HG03342 (cell line): ENCODE measurements at regions not wholly inside any gene's neighbourhood (a gene's known extent, or its start where the extent isn't known, plus 50 kb on each side); places are given as distances from the start of the nearest gene placed in this dataset.

Experiments
- ATAC-seq: cut with Tn5 transposase; IDR thresholded peaks from one replicate; pipeline ENCODE4 v1.9.1; 2021; ENCODE audit warnings: mild to moderate bottlenecking, moderate library complexity; ENCODE audit not compliant: unreplicated experiment

DNA sequence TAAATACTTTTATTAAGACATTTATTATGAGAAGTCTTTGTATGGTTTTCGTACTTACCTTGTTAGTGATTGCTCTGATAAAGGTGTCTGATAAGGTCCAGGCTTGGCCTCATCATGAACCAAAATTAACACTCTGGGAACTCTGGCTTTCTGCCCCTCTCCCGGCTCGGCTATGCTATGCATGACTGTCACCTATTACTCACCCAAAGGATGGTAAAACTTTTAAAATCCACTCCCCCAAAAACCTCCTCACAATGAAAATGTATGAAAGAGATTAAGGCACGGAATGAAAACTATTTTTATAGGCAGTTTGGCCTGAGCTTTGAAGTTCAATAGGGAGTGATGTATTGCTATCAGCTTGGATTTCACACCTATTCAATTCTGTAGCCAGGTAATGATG lies 217.3 kb upstream of the TBX3 start:
- no peak for ATAC-seq

GRCh38 chr12:114898159-114898558 lies 214.2 kb upstream of the TBX3 start:
- no peak for ATAC-seq

GRCh38 chr12:114895827-114896226 lies 211.9 kb upstream of the TBX3 start:
- no peak for ATAC-seq

DNA sequence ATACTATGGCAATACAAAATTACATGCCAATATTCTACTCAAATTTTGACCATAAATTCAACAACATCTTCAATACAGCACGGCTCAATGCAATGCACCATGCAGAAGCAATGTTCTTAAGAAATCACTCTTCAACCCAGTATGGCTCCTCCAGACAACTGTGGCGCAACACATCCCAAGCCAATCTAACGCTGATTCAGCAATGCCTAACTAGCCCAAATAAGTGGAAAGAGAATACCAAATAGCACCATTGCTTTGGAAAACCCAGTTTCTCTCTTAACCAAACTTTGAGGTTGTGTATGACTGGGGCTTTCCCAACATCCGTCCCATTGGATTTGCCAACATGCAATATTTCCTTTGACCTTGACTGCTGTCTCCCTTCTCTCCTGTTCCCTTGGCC lies 211.1 kb upstream of the TBX3 start:
- ATAC-seq, result no peak

- no peak for ATAC-seq
Measured at GRCh38 chr12:114894076-114894475, 210.1 kb upstream of the TBX3 start.

DNA sequence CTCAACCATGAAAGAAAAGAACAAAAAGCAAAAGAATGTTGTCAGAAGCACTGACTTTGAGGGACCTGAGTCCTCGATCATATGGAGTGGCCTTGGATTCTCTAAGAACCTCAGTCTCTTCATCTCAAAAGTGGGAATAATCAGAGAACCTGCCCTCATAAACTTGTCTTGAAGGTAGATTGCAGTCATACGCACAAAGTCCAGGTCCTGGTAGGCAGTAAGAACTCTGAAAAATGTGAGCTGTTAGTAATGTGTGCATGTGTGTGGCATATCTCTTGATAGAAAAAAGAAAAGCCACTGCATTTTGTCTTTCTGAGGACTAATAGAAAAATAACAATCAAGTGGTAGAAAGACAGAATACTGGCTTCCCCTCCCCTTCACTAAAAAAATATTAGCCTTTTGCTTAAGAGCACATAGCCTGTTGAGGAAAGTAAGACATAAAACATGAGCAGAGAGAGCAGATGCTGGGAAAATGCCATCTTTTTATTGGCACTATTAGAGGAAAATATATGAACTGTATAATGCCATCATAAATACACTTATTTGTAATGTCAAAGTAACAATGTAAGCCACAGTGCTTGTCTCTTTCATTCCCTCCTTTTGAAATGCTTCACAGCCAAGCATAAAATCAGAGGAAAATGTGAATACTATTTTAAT lies 205.1 kb upstream of the TBX3 start:
- ATAC-seq, result no peak

DNA sequence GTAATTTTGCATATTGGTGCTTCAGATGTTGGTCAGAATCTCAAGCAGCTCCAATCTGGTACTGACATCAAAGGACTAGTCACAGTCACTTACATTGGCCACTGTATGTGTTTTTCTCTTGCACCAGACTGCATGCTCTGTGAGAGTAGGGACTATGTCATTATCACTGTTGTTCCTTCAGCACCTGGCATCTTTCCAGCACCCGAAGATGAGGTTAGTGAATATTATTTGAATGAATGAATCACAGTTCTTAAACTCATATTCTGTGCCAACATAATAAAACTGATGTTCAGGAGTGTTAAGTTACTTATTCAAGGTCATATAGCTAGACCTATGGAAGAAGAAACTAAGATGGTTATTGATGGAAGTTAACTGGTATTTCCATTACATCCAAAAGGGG lies 204.5 kb upstream of the TBX3 start:
- no peak for ATAC-seq

DNA sequence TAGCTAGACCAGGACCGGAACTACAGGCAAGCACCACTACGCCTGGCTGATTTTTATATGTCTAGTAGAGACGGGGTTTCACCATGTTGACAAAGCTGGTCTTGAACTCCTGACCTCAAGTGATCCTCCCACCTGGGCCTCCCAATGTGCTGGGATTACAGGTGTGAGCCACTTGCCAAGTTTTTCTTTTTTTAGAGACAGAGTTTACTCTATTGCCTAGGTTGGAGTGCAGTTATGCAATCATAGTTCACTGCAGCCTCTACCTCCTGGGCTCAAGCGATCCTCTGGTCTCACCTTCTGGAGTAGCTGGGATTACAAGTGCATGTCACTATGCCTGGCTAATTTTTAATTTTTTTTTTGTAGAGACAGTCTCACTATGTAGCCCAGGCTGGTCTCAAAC lies 201.5 kb upstream of the TBX3 start:
- ATAC-seq, result no peak

- no peak for ATAC-seq
Measured at GRCh38 chr12:114884575-114884974, 200.6 kb upstream of the TBX3 start.

- no peak for ATAC-seq
Measured at GRCh38 chr12:114882083-114882482, 198.1 kb upstream of the TBX3 start.

- no peak for ATAC-seq
Measured at GRCh38 chr12:114879354-114879753, 195.4 kb upstream of the TBX3 start.

DNA sequence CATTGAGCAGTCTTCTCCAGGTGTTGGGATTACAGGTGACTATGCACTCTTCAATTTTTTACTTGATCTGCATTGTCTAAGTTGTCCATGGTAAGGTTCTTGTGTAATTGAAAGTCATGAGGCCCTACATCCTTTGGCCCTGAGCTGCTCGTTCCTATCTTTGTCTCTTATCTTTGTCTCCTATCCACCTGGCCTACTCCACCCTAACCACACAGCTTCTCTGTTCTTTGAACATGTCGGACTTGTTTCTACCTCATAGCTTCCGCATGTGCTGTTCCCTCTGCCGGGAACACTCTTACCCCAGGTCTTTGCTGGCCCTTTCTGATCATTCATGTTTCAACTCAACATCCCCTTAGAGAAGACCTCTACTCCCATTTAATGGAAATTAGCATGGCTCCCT lies 194.8 kb upstream of the TBX3 start:
- ATAC-seq, result no peak

- ATAC-seq, result no peak
Measured at GRCh38 chr12:114876968-114877680, 193.1 kb upstream of the TBX3 start.

GRCh38 chr12:114875313-114875712 lies 191.3 kb upstream of the TBX3 start:
- ATAC-seq, result no peak

DNA sequence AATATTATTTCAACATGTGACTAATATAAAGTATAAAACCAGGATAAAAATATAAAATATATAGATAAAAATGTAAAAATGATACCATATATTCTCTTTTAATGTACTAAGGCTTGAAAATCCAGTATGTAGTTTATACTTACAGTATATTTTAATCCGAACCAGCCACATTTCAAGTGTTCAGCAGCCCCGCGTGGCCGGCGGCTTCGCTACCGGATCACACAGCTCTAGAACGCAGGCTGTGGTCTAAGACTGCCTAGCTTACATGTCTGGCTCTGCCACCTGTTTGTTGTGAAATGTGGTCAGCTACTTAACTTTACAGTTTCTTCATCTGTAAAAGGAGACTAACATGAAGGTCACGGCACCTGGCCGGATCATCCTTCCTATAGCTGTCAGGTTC lies 189.7 kb upstream of the TBX3 start:
- no peak for ATAC-seq

- ATAC-seq, result no peak
Measured at GRCh38 chr12:114868995-114869834, 185.2 kb upstream of the TBX3 start.

DNA sequence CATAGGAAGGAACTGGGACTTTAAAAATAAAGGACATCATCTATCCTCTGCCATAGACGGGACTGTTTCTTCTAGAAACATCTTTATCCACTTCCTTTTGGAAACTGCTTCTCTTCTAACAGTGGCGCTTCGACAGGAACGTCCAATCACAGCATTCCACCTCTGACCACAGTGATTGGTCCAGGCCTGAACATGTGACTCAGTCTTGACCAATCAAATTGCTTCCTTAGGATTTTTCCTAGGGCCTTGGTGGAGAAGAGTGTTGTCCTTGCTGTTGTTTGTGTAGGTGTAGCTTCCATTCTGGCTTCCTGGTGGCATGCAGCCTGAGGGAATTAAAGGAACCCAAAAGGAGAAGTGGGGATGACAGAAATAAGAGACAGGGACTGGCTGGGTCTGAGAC lies 182.4 kb upstream of the TBX3 start:
- no peak for ATAC-seq

GRCh38 chr12:114864837-114865551 lies 181.0 kb upstream of the TBX3 start:
- no peak for ATAC-seq

DNA sequence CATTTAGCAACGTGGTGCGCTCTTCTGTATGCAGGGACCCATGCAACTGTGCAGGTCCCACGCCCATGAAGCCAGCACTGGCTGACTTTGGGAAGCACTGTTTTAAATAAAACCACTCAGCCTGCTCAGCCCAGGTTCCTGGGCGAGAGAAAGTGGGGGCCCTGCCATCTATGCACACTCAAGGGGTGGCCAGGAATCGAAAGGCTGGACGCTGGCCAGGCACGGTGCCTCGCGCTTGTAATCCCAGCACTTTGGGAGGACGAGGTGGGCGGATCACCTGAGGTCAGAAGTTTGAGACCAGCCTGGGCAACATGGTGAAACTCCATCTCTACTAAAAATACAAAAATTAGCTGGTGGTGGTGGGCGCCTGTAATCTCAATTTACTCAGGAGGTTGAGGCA lies 179.9 kb upstream of the TBX3 start:
- no peak for ATAC-seq

DNA sequence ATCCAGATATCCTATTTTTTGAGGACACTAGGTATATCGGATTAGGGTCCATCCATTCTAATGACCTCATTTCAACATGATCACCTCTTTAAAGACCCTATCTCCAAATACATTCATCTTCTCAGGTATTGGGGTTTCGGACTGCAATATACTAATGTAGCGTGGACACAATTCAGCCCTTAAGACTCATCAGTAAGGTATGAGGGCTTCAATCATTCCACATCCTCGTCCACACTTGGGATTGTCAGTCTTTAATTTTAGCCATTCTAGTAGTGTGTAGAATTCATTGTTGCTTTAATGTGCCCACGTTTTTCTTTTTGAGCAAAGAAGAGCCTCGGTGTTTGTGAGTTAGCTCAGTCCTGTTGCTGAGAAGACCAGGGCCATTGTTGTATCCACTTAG lies 177.0 kb upstream of the TBX3 start:
- ATAC-seq, result no peak

- no peak for ATAC-seq
Measured at GRCh38 chr12:114858388-114859146, 174.6 kb upstream of the TBX3 start.
